Kasumi-1 (cell line): ENCODE measurements at regions not wholly inside any gene's neighbourhood (a gene's known extent, or its start where the extent isn't known, plus 50 kb on each side); places are given as distances from the start of the nearest gene placed in this dataset.
"Not testable (repeated sequence)": the region's sequence is repeated elsewhere in the genome, so short reads cannot be mapped to it uniquely, and the experiment has no call there.

Experiments
- DNase-seq, 2 experiments: peaks; one replicate each; lab custom pipeline; 2025; lab: John Stamatoyannopoulos, UW

GRCh38 chr6:60670036-60670435 lies 1616.0 kb downstream of the KHDRBS2 start:
- no peak for DNase-seq

- no peak for DNase-seq
Observed at GRCh38 chr6:60668428-60668827, 1617.6 kb downstream of the KHDRBS2 start.

- not testable (repeated sequence) for DNase-seq
Observed at GRCh38 chr6:60663199-60663598, 1622.8 kb downstream of the KHDRBS2 start.

- no peak for DNase-seq
Observed at GRCh38 chr6:60643870-60644269, 1642.2 kb downstream of the KHDRBS2 start.

GRCh38 chr6:60639185-60639584 lies 1646.8 kb downstream of the KHDRBS2 start:
- not testable (repeated sequence) for DNase-seq
